Ascending aorta (tissue), 2 donors: ENCODE measurements at regions not wholly inside any gene's neighbourhood (a gene's known extent, or its start where the extent isn't known, plus 50 kb on each side); places are given as distances from the start of the nearest gene placed in this dataset.

ENCODE experiments used
- DNase-seq, 2 donors: peaks; one replicate each; pipeline ENCODE4 v3.0.0-alpha.2; 2019; ENCODE audit warnings: low spot score in 2 of 2
- H3K27ac ChIP-seq, 2 donors: fragments of 200-600 bp; sonication (generic); one replicate each; pipeline ENCODE4 v1.5.1; 2016 to 2017; ENCODE audit warnings: mild to moderate bottlenecking in 1 of 2
- H3K27me3 ChIP-seq: fragments of 200-600 bp; sonication (generic); one replicate; pipeline ENCODE4 v1.5.1; 2017
- H3K36me3 ChIP-seq, 2 donors: fragments of 200-600 bp; sonication (generic); one replicate each; pipeline ENCODE4 v1.5.1; 2016
- H3K4me1 ChIP-seq, 2 donors: fragments of 200-600 bp; sonication (generic); one replicate each; pipeline ENCODE4 v1.5.1; 2016 to 2017; ENCODE audit warnings: mild to moderate bottlenecking in 1 of 2
- H3K4me3 ChIP-seq, 2 donors: fragments of 200-600 bp; sonication (generic); one replicate each; pipeline ENCODE4 v1.5.1; 2016 to 2017; ENCODE audit warnings: mild to moderate bottlenecking in 1 of 2
- H3K9me3 ChIP-seq, 2 donors: fragments of 200-600 bp; sonication (generic); one replicate each; pipeline ENCODE4 v1.5.1; 2016
- CTCF ChIP-seq, 3 experiments: fragments of 200-600 bp in 2 of 3; fragments of 450-650 bp in 1 of 3; sonication (generic) in 2 of 3; IDR thresholded peaks; one replicate each; pipeline ENCODE4 v1.5.1; 2016 to 2019; ENCODE audit warnings: antibody characterized with exemption in 3 of 3, mild to moderate bottlenecking in 1 of 3, moderate library complexity in 1 of 3
- intact Hi-C: fragments of 100-400 bp; cut with DNase I; formaldehyde crosslinking; loops from one replicate; pipeline ENCODE4 v1.15.1; 2023

DNA sequence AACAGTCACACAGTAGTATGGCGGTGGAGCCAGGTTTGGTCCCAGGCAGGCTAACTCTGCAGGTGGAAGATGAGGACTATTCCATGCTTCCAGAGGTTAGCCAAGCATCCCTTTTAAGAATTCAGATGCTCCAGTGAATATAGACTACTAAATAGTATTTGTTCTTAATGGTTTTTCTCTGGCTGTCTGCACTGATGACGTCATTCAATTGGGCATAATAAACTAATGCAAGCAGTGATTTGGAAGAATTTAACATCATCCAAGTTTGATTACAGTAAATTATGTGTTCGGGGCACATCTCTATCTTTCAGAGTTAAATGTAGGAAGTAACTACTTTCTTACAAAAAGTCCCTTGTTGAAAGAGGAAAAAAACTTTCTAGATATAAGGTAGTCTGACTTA lies 78.8 kb upstream of the RND3 start:
- Histone ChIP-seq H3K27ac (no peak overlapping the region), H3K9me3 (no peaks in the 10 kb centered on the region), H3K36me3 (no peaks in the 10 kb centered on the region), H3K4me3 (no peak overlapping the region), H3K4me1 (no peaks in the 10 kb centered on the region), H3K27me3 (no peaks in the 10 kb centered on the region)
- TF ChIP-seq CTCF (IDR thresholded peaks at IDR 0.05) = no peak
- intact Hi-C loops = no loop called here
- DNase-seq = no peak

DNA sequence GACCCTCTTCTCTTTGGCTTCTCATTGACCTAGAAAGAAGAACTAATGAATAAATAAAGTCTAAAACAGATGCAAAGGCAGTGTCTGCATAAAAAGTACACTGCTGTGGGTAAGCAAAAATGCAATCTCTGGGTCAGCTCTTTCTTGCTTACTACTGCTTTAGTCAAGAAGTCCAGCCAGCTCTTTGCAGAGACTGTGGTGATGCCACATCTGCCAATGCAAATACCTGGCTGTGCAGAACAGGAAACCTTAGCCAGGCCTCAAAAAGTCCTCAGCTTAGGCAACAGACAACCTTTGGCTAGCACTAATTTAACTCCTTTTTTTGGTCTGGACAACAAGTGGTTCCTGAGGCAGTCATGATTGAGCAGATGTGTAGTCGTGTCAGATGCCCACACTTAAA lies 73.6 kb upstream of the RND3 start:
- Histone ChIP-seq H3K27me3 (no peaks in the 10 kb centered on the region), H3K4me1 (no peaks in the 10 kb centered on the region), H3K9me3 (no peaks in the 10 kb centered on the region), H3K27ac (no peak overlapping the region), H3K36me3 (no peaks in the 10 kb centered on the region), H3K4me3 (no peak overlapping the region)
- no peak for TF ChIP-seq CTCF (IDR thresholded peaks at IDR 0.05)
- DNase-seq = no peak
- intact Hi-C loops = no loop called here

- Histone ChIP-seq H3K4me3 (no peak overlapping the region), H3K27ac (no peak overlapping the region), H3K36me3 (no peaks in the 10 kb centered on the region), H3K9me3 (no peaks in the 10 kb centered on the region), H3K27me3 (no peaks in the 10 kb centered on the region), H3K4me1 (no peaks in the 10 kb centered on the region)
- intact Hi-C loops = no loop called here
- no peak for TF ChIP-seq CTCF (IDR thresholded peaks at IDR 0.05)
- DNase-seq = no peak
Observed at GRCh38 chr2:150557020-150557600, 69.6 kb upstream of the RND3 start.

DNA sequence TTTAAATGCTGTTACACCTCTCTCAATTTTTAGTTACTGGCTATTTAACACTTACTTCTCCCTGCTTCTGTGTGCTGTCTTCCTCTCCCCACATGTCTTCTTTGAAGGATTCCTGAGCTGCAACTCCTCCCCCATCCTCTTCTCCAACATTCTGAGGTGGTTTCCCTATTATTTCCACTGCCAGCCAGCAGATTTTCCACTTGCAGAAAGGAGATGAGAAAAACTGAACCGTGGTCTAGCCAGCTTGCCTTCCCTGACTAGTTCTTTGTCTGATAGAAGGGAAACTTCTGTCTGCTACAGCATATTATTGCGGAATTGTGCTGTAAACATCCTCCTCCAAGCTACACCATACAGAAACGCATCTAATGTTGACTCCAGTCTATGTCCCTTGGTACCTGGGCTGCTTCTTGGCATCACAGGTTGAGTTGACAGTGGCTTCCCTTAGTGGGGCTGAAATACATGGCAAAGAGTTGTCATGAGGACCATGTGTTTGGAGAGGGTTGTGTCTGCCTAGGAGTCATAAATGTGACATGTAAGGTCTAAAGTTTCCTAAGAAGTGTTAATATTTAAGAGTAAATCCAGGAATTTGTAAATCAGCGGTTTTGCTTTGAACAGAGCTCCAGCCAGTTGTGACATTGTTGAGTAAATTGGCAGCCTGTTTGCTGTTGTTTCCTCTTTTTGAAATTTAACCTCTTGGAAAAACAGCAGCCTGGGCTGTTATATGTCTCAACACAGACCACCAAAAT lies 68.3 kb upstream of the RND3 start:
- intact Hi-C loops = no loop called here
- Histone ChIP-seq H3K27ac (no peak overlapping the region), H3K4me3 (no peak overlapping the region), H3K27me3 (no peaks in the 10 kb centered on the region), H3K4me1 (no peaks in the 10 kb centered on the region), H3K36me3 (no peaks in the 10 kb centered on the region), H3K9me3 (no peaks in the 10 kb centered on the region)
- no peak for DNase-seq
- no peak for TF ChIP-seq CTCF (IDR thresholded peaks at IDR 0.05)

DNA sequence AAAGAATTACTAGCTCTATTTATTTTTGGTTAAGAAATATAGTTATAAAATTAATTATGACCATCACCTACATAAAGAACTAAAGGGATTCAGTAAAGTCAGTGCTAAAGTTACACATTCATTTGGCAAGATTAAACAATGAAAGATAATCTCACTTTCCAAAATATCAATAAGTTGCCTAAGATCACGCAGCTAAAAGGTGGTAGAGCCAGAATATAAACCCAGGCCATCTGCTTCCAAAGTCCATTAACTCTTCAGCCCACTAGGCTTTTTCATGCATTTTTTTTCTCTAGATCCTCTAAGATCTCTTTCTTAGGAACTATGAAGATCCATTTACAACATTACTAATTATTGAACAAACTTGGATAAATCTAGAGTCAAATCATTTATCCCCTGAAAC lies 66.6 kb upstream of the RND3 start:
- Histone ChIP-seq H3K9me3 (no peaks in the 10 kb centered on the region), H3K36me3 (no peaks in the 10 kb centered on the region), H3K27ac (no peak overlapping the region), H3K4me1 (no peaks in the 10 kb centered on the region), H3K4me3 (no peak overlapping the region), H3K27me3 (no peaks in the 10 kb centered on the region)
- DNase-seq = no peak
- intact Hi-C loops = no loop called here
- TF ChIP-seq CTCF (IDR thresholded peaks at IDR 0.05) = no peak
